Osteoblast (primary cell): ENCODE measurements at regions not wholly inside any gene's neighbourhood (a gene's known extent, or its start where the extent isn't known, plus 50 kb on each side); places are given as distances from the start of the nearest gene placed in this dataset.
"Not testable (repeated sequence)": the region's sequence is repeated elsewhere in the genome, so short reads cannot be mapped to it uniquely, and the experiment has no call there.

Experiments used
- DNase-seq: peaks from one replicate; pipeline ENCODE4 v3.0.0; 2011; ENCODE audit warnings: low spot score, mixed read lengths; ENCODE audit not compliant: insufficient read length; ENCODE audit errors: missing footprints
- H2AFZ ChIP-seq: 2 replicates; pipeline ENCODE4 v1.6.0; 2011; ENCODE audit warnings: mild to moderate bottlenecking, low read length
- H3K27ac ChIP-seq: 2 replicates; pipeline ENCODE4 v1.5.1; 2011; ENCODE audit warnings: mild to moderate bottlenecking, low read depth, low read length, moderate library complexity
- H3K27me3 ChIP-seq: 2 replicates; pipeline ENCODE4 v1.6.0; 2012; ENCODE audit warnings: mild to moderate bottlenecking, control low read depth, inconsistent platforms, low read length, moderate library complexity; ENCODE audit not compliant: insufficient read depth
- H3K36me3 ChIP-seq: 2 replicates; pipeline ENCODE4 v1.5.1; 2011; ENCODE audit warnings: mild to moderate bottlenecking, low read length, control low read depth, moderate library complexity; ENCODE audit not compliant: insufficient read depth
- H3K4me1 ChIP-seq: 2 replicates; pipeline ENCODE4 v1.5.1; 2011; ENCODE audit warnings: mild to moderate bottlenecking, low read length, control low read depth, moderate library complexity; ENCODE audit not compliant: insufficient read depth
- H3K4me2 ChIP-seq: 2 replicates; pipeline ENCODE4 v1.6.0; 2011; ENCODE audit warnings: mild to moderate bottlenecking, low read length; ENCODE audit not compliant: insufficient read depth
- H3K4me3 ChIP-seq: fragments of 200-600 bp; sonication (generic); 3 replicates; pipeline ENCODE4 v1.5.1; 2012; ENCODE audit warnings: mild to moderate bottlenecking, low read length, inconsistent platforms; ENCODE audit not compliant: insufficient read depth
- H3K79me2 ChIP-seq: 2 replicates; pipeline ENCODE4 v1.6.0; 2012; ENCODE audit warnings: mild to moderate bottlenecking, low read length, control low read depth, inconsistent platforms; ENCODE audit not compliant: insufficient read depth
- H3K9me3 ChIP-seq: 2 replicates; pipeline ENCODE4 v1.5.1; 2011; ENCODE audit warnings: low read depth, low read length, control low read depth
- H4K20me1 ChIP-seq: 2 replicates; pipeline ENCODE4 v1.6.0; 2012; ENCODE audit warnings: mild to moderate bottlenecking, low read length, control low read depth; ENCODE audit not compliant: insufficient read depth
- CTCF ChIP-seq: IDR thresholded peaks from 2 replicates; pipeline ENCODE4 v1.5.1; 2011; ENCODE audit warnings: mild to moderate bottlenecking, low read depth, low read length, moderate library complexity; ENCODE audit errors: extremely low read depth

- H2AFZ ChIP-seq, result no peak overlapping the region
- H4K20me1 ChIP-seq, result no peaks in the 10 kb centered on the region
- no peak overlapping the region for H3K27ac ChIP-seq
- H3K36me3 ChIP-seq, result no peaks in the 10 kb centered on the region
- H3K4me2 ChIP-seq, result no peak overlapping the region
- H3K9me3 ChIP-seq, result no peaks in the 10 kb centered on the region
- H3K4me1 ChIP-seq, result no peaks in the 10 kb centered on the region
- H3K27me3 ChIP-seq, result no peaks in the 10 kb centered on the region
- H3K4me3 ChIP-seq, result no peak overlapping the region
- no peak for DNase-seq
- TF ChIP-seq CTCF, result no peak
- no peaks in the 10 kb centered on the region for H3K79me2 ChIP-seq
Observed at GRCh38 chr7:126057979-126058378, 1128.4 kb upstream of the POT1 start.

GRCh38 chr7:126056613-126057012, 1127.0 kb upstream of the POT1 start:
- not testable (repeated sequence) for H3K27ac ChIP-seq, H2AFZ ChIP-seq, H3K4me3 ChIP-seq, H3K36me3 ChIP-seq, DNase-seq, H3K79me2 ChIP-seq, H3K27me3 ChIP-seq, H3K4me1 ChIP-seq, H3K4me2 ChIP-seq, H3K9me3 ChIP-seq, H4K20me1 ChIP-seq

GRCh38 chr7:126052229-126052628, 1122.6 kb upstream of the POT1 start:
- no peaks in the 10 kb centered on the region for H3K79me2 ChIP-seq
- H3K27me3 ChIP-seq, result no peaks in the 10 kb centered on the region
- no peak for DNase-seq
- no peak overlapping the region for H3K27ac ChIP-seq
- no peaks in the 10 kb centered on the region for H3K4me1 ChIP-seq
- H2AFZ ChIP-seq, result no peak overlapping the region
- TF ChIP-seq CTCF, result no peak
- no peaks in the 10 kb centered on the region for H3K9me3 ChIP-seq
- no peaks in the 10 kb centered on the region for H4K20me1 ChIP-seq
- no peak overlapping the region for H3K4me3 ChIP-seq
- H3K4me2 ChIP-seq, result no peak overlapping the region
- H3K36me3 ChIP-seq, result no peaks in the 10 kb centered on the region

GRCh38 chr7:126044662-126045061, 1115.0 kb upstream of the POT1 start:
- no peaks in the 10 kb centered on the region for H3K36me3 ChIP-seq
- no peaks in the 10 kb centered on the region for H4K20me1 ChIP-seq
- no peaks in the 10 kb centered on the region for H3K79me2 ChIP-seq
- H3K4me3 ChIP-seq, result no peak overlapping the region
- H3K27ac ChIP-seq, result no peak overlapping the region
- no peak for DNase-seq
- H3K27me3 ChIP-seq, result no peaks in the 10 kb centered on the region
- no peak for TF ChIP-seq CTCF
- H2AFZ ChIP-seq, result no peak overlapping the region
- H3K4me2 ChIP-seq, result no peak overlapping the region
- H3K4me1 ChIP-seq, result no peaks in the 10 kb centered on the region
- no peaks in the 10 kb centered on the region for H3K9me3 ChIP-seq

GRCh38 chr7:126041472-126041871, 1111.8 kb upstream of the POT1 start:
- H3K36me3 ChIP-seq, result no peaks in the 10 kb centered on the region
- no peak overlapping the region for H3K4me2 ChIP-seq
- no peaks in the 10 kb centered on the region for H3K79me2 ChIP-seq
- H3K27me3 ChIP-seq, result no peaks in the 10 kb centered on the region
- no peak overlapping the region for H3K4me3 ChIP-seq
- H3K4me1 ChIP-seq, result no peaks in the 10 kb centered on the region
- H3K27ac ChIP-seq, result no peak overlapping the region
- no peak for DNase-seq
- TF ChIP-seq CTCF, result no peak
- no peaks in the 10 kb centered on the region for H3K9me3 ChIP-seq
- H2AFZ ChIP-seq, result no peak overlapping the region
- H4K20me1 ChIP-seq, result no peaks in the 10 kb centered on the region
